Liver (tissue), 8 donors: ENCODE measurements at regions not wholly inside any gene's neighbourhood (a gene's known extent, or its start where the extent isn't known, plus 50 kb on each side); places are given as distances from the start of the nearest gene placed in this dataset.

ENCODE experiments used
- DNase-seq: peaks from one replicate; pipeline ENCODE4 v3.0.0-alpha.2; 2017; ENCODE audit warnings: low spot score
- H3K27ac ChIP-seq, 2 donors: one replicate each; pipeline ENCODE4 v1.7.0; 2013; ENCODE audit warnings: inconsistent platforms in 2 of 2, low read length in 2 of 2, control low read depth in 1 of 2, low read depth in 1 of 2, mild to moderate bottlenecking in 1 of 2
- H3K27me3 ChIP-seq, 4 donors: one replicate each; pipeline versions ENCODE4 v1.6.1 to v1.7.0; 2013; ENCODE audit warnings: low read length in 3 of 4, inconsistent platforms in 1 of 4, mild to moderate bottlenecking in 1 of 4, moderate library complexity in 1 of 4; ENCODE audit not compliant: control insufficient read depth in 4 of 4, insufficient read depth in 4 of 4
- H3K36me3 ChIP-seq, 4 donors: one replicate each; pipeline versions ENCODE4 v1.6.1 to v1.7.0; 2013; ENCODE audit warnings: low read length in 3 of 4, mild to moderate bottlenecking in 3 of 4, low read depth in 1 of 4, moderate library complexity in 1 of 4; ENCODE audit not compliant: control insufficient read depth in 4 of 4, insufficient read depth in 3 of 4
- H3K4me1 ChIP-seq, 4 donors: one replicate each; pipeline versions ENCODE4 v1.6.1 to v1.7.0; 2013; ENCODE audit warnings: low read length in 3 of 4, mild to moderate bottlenecking in 3 of 4, moderate library complexity in 1 of 4; ENCODE audit not compliant: control insufficient read depth in 4 of 4, insufficient read depth in 4 of 4
- H3K4me3 ChIP-seq, 3 donors: one replicate each; pipeline versions ENCODE4 v1.6.1 to v1.7.0; 2013; ENCODE audit warnings: low read length in 3 of 3, control low read depth in 1 of 3, low read depth in 1 of 3, mild to moderate bottlenecking in 1 of 3
- H3K9ac ChIP-seq, 2 donors: one replicate each; pipeline ENCODE4 v1.7.0; 2013; ENCODE audit warnings: low read length in 2 of 2, mild to moderate bottlenecking in 2 of 2, moderate library complexity in 2 of 2, control low read depth in 1 of 2, low read depth in 1 of 2
- H3K9me3 ChIP-seq, 4 donors: one replicate each; pipeline versions ENCODE4 v1.6.1 to v1.7.0; 2013; ENCODE audit warnings: low read length in 3 of 4; ENCODE audit not compliant: control insufficient read depth in 4 of 4
- EGR1 ChIP-seq, 2 donors: IDR thresholded peaks; 2 replicates each; pipeline ENCODE4 v1.6.1; 2016 to 2018; ENCODE audit warnings: antibody characterized with exemption in 2 of 2, low read depth in 2 of 2
- FOXA1 ChIP-seq: IDR thresholded peaks from 2 replicates; pipeline ENCODE4 v1.6.1; 2016; ENCODE audit warnings: antibody characterized with exemption
- FOXA2 ChIP-seq: IDR thresholded peaks from 2 replicates; pipeline ENCODE4 v1.6.1; 2016; ENCODE audit warnings: antibody characterized with exemption
- GABPA ChIP-seq, 2 donors: IDR thresholded peaks in 1 of 2; conservative IDR thresholded peaks in 1 of 2; 2 replicates each; pipeline ENCODE4 v1.6.1; 2016; ENCODE audit warnings: antibody characterized with exemption in 2 of 2, mild to moderate bottlenecking in 1 of 2, moderate library complexity in 1 of 2
- HNF4A ChIP-seq, 2 donors: conservative IDR thresholded peaks; 2 replicates each; pipeline ENCODE4 v1.6.1; 2016; ENCODE audit warnings: antibody characterized with exemption in 2 of 2, mild to moderate bottlenecking in 2 of 2
- HNF4G ChIP-seq: IDR thresholded peaks from 2 replicates; pipeline ENCODE4 v1.6.1; 2016; ENCODE audit warnings: antibody characterized with exemption
- JUND ChIP-seq, 2 donors: IDR thresholded peaks; 2 replicates each; pipeline ENCODE4 v1.6.1; 2016; ENCODE audit warnings: antibody characterized with exemption in 2 of 2
- NR2F2 ChIP-seq: IDR thresholded peaks from 2 replicates; pipeline ENCODE4 v1.6.1; 2016; ENCODE audit warnings: antibody characterized with exemption
- RAD21 ChIP-seq, 2 donors: IDR thresholded peaks; 2 replicates each; pipeline ENCODE4 v1.6.1; 2016; ENCODE audit warnings: antibody characterized with exemption in 2 of 2, mild to moderate bottlenecking in 2 of 2
- RXRA ChIP-seq, 2 donors: IDR thresholded peaks; 2 replicates each; pipeline ENCODE4 v1.6.1; 2017 to 2018; ENCODE audit warnings: antibody characterized with exemption in 2 of 2, mild to moderate bottlenecking in 1 of 2
- SP1 ChIP-seq: IDR thresholded peaks from 2 replicates; pipeline ENCODE4 v1.6.1; 2018; ENCODE audit warnings: antibody characterized with exemption, mild to moderate bottlenecking
- TAF1 ChIP-seq: conservative IDR thresholded peaks from 2 replicates; pipeline ENCODE4 v1.6.1; 2016; ENCODE audit warnings: antibody characterized with exemption, mild to moderate bottlenecking
- YY1 ChIP-seq: IDR thresholded peaks from 2 replicates; pipeline ENCODE4 v1.6.1; 2016; ENCODE audit warnings: antibody characterized with exemption, mild to moderate bottlenecking
- WGBS: extraction: QIAGEN DNeasy Blood & Tissue Kit; methylation state at CpG from one replicate; pipeline ENCODE4 v1.1.7; 2013; 5-methylcytosine and 5-hydroxymethylcytosine counted together
- TF ChIP-seq, protein P1 (sequence below): IDR thresholded peaks from 2 replicates; pipeline ENCODE4 v1.6.1; 2016; ENCODE audit warnings: antibody characterized with exemption
- TF ChIP-seq, protein P2 (sequence below): IDR thresholded peaks from 2 replicates; pipeline ENCODE4 v1.6.1; 2016; ENCODE audit warnings: antibody characterized with exemption
- TF ChIP-seq, protein P3 (sequence below): IDR thresholded peaks from 2 replicates; pipeline ENCODE4 v1.6.1; 2016; ENCODE audit warnings: antibody characterized with exemption, mild to moderate bottlenecking
- TF ChIP-seq, protein P4 (sequence below): IDR thresholded peaks from 2 replicates; pipeline ENCODE4 v1.6.1; 2016; ENCODE audit warnings: antibody characterized with exemption
- TF ChIP-seq, protein P5 (sequence below): fragments of 150-350 bp; IDR thresholded peaks from 2 replicates; pipeline ENCODE4 v1.5.1; 2017; ENCODE audit warnings: improper control_type of control experiment, low read depth, low read length; ENCODE audit not compliant: missing input control
- donor health status: healthy.
- donor health status: healthy.
- donor health status: healthy.
- donor health status: healthy.
- donor health status: healthy.

DNA sequence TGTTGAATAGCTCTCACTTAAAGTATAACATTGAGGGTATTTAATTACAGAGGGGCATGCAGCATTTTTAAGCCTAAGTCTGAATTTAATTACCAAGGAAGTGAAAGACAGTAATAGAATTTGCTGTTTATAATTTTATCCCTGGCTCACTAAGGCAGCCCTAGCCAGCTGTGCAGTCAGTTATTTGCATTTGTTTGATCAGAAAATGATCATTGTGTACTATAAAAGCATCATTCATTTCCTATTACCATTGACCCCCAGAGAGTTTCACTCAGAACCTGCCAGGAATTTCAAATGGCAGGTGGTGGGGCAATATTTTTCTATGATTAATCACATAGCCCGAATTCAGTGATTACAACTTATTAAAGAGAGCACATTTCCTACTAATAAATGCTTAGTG, 277.1 kb upstream of the KAZN start:
- H3K9me3 ChIP-seq, result peaks cover 0 to 3% (median 0%) of the 10 kb centered on the region in 4 donors
- no peak overlapping the region for H3K4me3 ChIP-seq
- H3K4me1 ChIP-seq, result no peaks in the 10 kb centered on the region
- DNase-seq, result no peak
- TF ChIP-seq, protein P1, sequence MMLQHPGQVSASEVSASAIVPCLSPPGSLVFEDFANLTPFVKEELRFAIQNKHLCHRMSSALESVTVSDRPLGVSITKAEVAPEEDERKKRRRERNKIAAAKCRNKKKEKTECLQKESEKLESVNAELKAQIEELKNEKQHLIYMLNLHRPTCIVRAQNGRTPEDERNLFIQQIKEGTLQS, result no peak
- H3K9ac ChIP-seq, result no peak overlapping the region
- no peak overlapping the region for H3K27ac ChIP-seq
- peaks cover 0 to 4% (median 0%) of the 10 kb centered on the region in 4 donors for H3K27me3 ChIP-seq
- no peaks in the 10 kb centered on the region for H3K36me3 ChIP-seq
- WGBS, result 70% methylated on average over 1 of the region's 1 CpG

DNA sequence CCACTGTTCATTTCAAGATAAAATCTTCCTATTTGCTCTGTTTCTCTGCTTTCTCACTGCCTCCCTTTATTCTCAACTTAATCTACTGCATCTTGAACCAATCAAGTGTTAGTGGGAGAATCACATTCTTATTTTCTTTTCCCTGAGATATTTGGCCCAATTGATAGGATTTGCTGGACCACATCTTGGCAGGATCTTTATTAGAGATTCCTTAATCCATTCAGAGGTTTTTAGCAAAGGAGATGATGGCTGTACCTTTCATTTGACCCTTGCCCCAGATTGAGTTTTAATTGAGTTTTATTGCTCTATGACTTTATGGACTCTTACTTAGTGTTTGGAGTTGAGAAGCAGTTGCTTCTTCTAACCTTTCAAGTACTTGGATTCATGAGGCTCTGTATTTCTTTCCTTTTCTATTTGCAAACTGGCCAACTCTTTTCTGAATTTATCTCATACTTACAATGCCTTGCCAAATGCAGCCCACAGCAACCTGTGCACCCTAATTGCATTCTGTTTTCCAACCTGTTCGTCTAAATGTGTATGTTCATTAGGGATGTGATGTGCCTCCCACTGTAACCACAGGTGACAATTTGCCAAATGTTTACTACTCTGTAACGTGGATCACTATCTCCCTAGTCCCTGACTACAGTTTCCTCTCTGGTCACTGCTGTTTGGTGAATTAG, 274.8 kb upstream of the KAZN start:
- Histone ChIP-seq H3K27ac (no peak overlapping the region), H3K9me3 (peaks cover 0 to 3% (median 0%) of the 10 kb centered on the region in 4 donors), H3K36me3 (no peaks in the 10 kb centered on the region), H3K4me1 (no peaks in the 10 kb centered on the region), H3K9ac (no peak overlapping the region), H3K27me3 (peaks cover 0 to 4% (median 0%) of the 10 kb centered on the region in 4 donors), H3K4me3 (no peak overlapping the region)
- WGBS, result 49% methylated on average over 2 of the region's 2 CpGs
- no peak for DNase-seq
- no peak for TF ChIP-seq RAD21 (IDR thresholded peaks at IDR 0.05)
- no peak for TF ChIP-seq JUND (IDR thresholded peaks at IDR 0.05)
- no peak for TF ChIP-seq FOXA2
- TF ChIP-seq, protein P2, sequence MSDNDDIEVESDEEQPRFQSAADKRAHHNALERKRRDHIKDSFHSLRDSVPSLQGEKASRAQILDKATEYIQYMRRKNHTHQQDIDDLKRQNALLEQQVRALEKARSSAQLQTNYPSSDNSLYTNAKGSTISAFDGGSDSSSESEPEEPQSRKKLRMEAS, result no peak
- no peak for TF ChIP-seq TAF1
- no peak for TF ChIP-seq SP1

DNA sequence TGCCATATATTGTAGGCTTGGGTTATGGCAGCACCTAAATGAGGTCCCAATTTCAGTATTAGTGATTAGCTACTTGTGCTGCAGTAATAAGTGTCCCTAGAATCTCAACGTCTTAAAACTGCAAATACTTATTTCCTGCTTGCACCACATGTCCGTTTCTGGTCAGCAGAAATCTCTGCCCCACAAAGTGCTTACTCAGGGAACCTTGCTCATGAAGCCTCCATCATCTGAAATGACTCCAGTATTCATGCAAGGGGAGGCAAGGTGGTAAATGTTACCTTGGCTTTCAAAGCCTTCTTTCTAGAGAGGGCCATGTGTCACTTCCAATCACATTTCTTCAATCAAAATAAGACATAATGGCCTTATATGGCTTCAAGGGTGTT, 274.2 kb upstream of the KAZN start:
- Histone ChIP-seq H3K9me3 (peaks cover 0 to 3% (median 0%) of the 10 kb centered on the region in 4 donors), H3K36me3 (no peaks in the 10 kb centered on the region), H3K9ac (no peak overlapping the region), H3K27ac (no peak overlapping the region), H3K4me3 (no peak overlapping the region), H3K27me3 (peaks cover 0 to 4% (median 0%) of the 10 kb centered on the region in 4 donors), H3K4me1 (no peaks in the 10 kb centered on the region)
- WGBS, result 31% methylated on average over 2 of the region's 2 CpGs
- TF ChIP-seq RXRA (IDR thresholded peaks at IDR 0.05) (no peak), FOXA2 (no peak), SP1 (no peak), RAD21 (IDR thresholded peaks at IDR 0.05) (no peak), TAF1 (no peak), GABPA (IDR thresholded peaks at IDR 0.05 in 1 of 2, conservative IDR thresholded peaks at IDR 0.05 in 1 of 2) (no peak), YY1 (no peak), EGR1 (IDR thresholded peaks at IDR 0.05; ENCODE audit: low read depth in 2 of 2) (no peak), NR2F2 (no peak), FOXA1 (no peak), HNF4G (no peak), HNF4A (conservative IDR thresholded peaks at IDR 0.05) (no peak), JUND (IDR thresholded peaks at IDR 0.05) (no peak)
- TF ChIP-seq, protein P3, sequence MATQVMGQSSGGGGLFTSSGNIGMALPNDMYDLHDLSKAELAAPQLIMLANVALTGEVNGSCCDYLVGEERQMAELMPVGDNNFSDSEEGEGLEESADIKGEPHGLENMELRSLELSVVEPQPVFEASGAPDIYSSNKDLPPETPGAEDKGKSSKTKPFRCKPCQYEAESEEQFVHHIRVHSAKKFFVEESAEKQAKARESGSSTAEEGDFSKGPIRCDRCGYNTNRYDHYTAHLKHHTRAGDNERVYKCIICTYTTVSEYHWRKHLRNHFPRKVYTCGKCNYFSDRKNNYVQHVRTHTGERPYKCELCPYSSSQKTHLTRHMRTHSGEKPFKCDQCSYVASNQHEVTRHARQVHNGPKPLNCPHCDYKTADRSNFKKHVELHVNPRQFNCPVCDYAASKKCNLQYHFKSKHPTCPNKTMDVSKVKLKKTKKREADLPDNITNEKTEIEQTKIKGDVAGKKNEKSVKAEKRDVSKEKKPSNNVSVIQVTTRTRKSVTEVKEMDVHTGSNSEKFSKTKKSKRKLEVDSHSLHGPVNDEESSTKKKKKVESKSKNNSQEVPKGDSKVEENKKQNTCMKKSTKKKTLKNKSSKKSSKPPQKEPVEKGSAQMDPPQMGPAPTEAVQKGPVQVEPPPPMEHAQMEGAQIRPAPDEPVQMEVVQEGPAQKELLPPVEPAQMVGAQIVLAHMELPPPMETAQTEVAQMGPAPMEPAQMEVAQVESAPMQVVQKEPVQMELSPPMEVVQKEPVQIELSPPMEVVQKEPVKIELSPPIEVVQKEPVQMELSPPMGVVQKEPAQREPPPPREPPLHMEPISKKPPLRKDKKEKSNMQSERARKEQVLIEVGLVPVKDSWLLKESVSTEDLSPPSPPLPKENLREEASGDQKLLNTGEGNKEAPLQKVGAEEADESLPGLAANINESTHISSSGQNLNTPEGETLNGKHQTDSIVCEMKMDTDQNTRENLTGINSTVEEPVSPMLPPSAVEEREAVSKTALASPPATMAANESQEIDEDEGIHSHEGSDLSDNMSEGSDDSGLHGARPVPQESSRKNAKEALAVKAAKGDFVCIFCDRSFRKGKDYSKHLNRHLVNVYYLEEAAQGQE, result no peak
- TF ChIP-seq, protein P2, result no peak
- TF ChIP-seq, protein P1, result no peak
- TF ChIP-seq, protein P4, sequence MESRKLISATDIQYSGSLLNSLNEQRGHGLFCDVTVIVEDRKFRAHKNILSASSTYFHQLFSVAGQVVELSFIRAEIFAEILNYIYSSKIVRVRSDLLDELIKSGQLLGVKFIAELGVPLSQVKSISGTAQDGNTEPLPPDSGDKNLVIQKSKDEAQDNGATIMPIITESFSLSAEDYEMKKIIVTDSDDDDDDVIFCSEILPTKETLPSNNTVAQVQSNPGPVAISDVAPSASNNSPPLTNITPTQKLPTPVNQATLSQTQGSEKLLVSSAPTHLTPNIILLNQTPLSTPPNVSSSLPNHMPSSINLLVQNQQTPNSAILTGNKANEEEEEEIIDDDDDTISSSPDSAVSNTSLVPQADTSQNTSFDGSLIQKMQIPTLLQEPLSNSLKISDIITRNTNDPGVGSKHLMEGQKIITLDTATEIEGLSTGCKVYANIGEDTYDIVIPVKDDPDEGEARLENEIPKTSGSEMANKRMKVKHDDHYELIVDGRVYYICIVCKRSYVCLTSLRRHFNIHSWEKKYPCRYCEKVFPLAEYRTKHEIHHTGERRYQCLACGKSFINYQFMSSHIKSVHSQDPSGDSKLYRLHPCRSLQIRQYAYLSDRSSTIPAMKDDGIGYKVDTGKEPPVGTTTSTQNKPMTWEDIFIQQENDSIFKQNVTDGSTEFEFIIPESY, result no peak
- TF ChIP-seq, protein P5, sequence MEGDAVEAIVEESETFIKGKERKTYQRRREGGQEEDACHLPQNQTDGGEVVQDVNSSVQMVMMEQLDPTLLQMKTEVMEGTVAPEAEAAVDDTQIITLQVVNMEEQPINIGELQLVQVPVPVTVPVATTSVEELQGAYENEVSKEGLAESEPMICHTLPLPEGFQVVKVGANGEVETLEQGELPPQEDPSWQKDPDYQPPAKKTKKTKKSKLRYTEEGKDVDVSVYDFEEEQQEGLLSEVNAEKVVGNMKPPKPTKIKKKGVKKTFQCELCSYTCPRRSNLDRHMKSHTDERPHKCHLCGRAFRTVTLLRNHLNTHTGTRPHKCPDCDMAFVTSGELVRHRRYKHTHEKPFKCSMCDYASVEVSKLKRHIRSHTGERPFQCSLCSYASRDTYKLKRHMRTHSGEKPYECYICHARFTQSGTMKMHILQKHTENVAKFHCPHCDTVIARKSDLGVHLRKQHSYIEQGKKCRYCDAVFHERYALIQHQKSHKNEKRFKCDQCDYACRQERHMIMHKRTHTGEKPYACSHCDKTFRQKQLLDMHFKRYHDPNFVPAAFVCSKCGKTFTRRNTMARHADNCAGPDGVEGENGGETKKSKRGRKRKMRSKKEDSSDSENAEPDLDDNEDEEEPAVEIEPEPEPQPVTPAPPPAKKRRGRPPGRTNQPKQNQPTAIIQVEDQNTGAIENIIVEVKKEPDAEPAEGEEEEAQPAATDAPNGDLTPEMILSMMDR, result no peak
- no peak for DNase-seq
